BLaER1 treated with 17β-estradiol and CSF1 and Interleukin-3, amounts not matched to agents 10 nM and 100 nM (cell line): ENCODE measurements at regions not wholly inside any gene's neighbourhood (a gene's known extent, or its start where the extent isn't known, plus 50 kb on each side); places are given as distances from the start of the nearest gene placed in this dataset.
"Not testable (repeated sequence)": the region's sequence is repeated elsewhere in the genome, so short reads cannot be mapped to it uniquely, and the experiment has no call there.

Source experiments
- H3K27ac ChIP-seq, 11 experiments: shearing (Covaris generic); formaldehyde crosslinking; 2 replicates each; pipeline ENCODE4 v1.8.1; 2022
- H3K27me3 ChIP-seq, 11 experiments: shearing (Covaris generic); formaldehyde crosslinking; 2 replicates each; pipeline ENCODE4 v1.8.1; 2022
- H3K36me3 ChIP-seq, 11 experiments: shearing (Covaris generic); formaldehyde crosslinking; 2 replicates each; pipeline ENCODE4 v1.8.1; 2022
- H3K4me1 ChIP-seq, 10 experiments: shearing (Covaris generic); formaldehyde crosslinking; 2 replicates each; pipeline ENCODE4 v1.8.1; 2022
- H3K4me2 ChIP-seq, 11 experiments: shearing (Covaris generic); formaldehyde crosslinking; 2 replicates each; pipeline ENCODE4 v1.8.1; 2022
- H3K4me3 ChIP-seq, 10 experiments: shearing (Covaris generic); formaldehyde crosslinking; 2 replicates each; pipeline ENCODE4 v1.8.1; 2022
- H3K9ac ChIP-seq, 11 experiments: shearing (Covaris generic); formaldehyde crosslinking; 2 replicates each; pipeline ENCODE4 v1.8.1; 2022
- H3K9me3 ChIP-seq, 11 experiments: shearing (Covaris generic); formaldehyde crosslinking; replicated peaks in 1 of 11; 2 replicates each; pipeline ENCODE4 v1.8.1; 2022
- H4K20me1 ChIP-seq, 11 experiments: shearing (Covaris generic); formaldehyde crosslinking; 2 replicates each; pipeline ENCODE4 v1.8.1; 2022

DNA sequence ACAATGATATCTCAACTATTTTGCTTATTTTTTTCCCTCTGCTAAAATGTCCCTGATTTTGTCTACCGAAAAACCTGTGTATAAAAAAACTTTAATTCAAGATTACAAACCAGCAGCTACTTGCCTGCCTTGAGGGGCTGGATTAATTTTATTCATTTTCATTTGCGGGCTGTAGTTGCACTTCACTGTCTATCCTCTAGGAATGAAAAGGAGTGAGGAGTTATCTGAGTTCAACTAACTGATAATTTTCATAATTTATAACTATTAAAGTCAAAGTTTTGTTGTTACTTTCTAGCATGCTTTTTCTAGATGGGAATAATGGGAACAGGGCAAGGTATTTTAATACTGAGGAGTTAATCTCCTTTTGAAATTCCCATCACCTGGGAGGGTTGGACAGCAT, 50.3 kb upstream of the AGTPBP1 start:
- H3K36me3 ChIP-seq: not testable (repeated sequence)

DNA sequence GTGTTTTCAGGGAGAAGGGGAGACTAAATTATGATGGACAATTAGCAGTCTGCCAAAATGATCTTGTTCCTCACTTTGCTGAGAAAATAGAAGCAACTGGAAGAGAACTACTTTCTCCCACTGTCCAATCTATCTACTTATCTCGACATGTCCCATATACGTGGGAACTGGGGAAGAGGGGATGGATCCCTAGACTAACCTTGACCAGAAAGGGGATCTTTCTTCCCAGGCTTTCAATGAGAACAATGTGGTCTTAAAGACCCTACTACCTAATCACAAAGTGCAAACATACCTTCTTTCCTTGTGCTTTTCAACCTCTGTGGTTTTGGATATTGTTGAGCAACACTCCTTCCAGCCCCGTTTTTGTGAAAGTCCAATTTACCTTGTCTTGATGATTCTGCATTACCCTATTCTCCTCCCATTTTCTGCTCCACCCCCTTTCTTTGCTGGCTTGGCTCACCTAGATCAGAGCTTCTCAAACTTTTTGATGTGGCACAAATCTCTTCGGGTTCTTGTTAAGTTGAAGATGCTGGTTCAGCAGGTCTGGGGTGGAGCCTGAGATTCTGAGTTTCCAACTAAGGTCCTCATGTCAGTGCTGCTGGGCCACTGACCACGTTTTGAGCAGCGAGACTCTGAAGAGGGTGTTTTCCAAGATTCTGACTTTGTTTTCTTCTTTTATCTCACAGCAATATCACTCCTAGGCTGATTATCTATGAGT, 61.4 kb upstream of the AGTPBP1 start:
- not testable (repeated sequence) for H3K9me3 ChIP-seq, H3K36me3 ChIP-seq, H4K20me1 ChIP-seq, H3K9ac ChIP-seq, H3K4me2 ChIP-seq, H3K27me3 ChIP-seq, H3K27ac ChIP-seq, H3K4me3 ChIP-seq
- peaks cover 12 to 18% (median 17%) of the 10 kb centered on the region in 10 experiments for H3K4me1 ChIP-seq

More for the DNA sequence above, 50.3 kb upstream of the AGTPBP1 start:
- H3K27me3 ChIP-seq, H3K4me2 ChIP-seq, H4K20me1 ChIP-seq, H3K9ac ChIP-seq, H3K4me1 ChIP-seq, H3K27ac ChIP-seq, H3K4me3 ChIP-seq, H3K9me3 ChIP-seq: not testable (repeated sequence)

- H3K9me3 ChIP-seq, H3K27me3 ChIP-seq: not testable (repeated sequence)
- Histone ChIP-seq H3K36me3 (peaks cover 8 to 25% (median 21%) of the 10 kb centered on the region in 11 experiments; a peak in 18 of 22 replicates), H3K4me2 (peak overlapping the region; percentile 51 to 93 (median 72); a peak in 21 of 22 replicates), H4K20me1 (peaks cover 0 to 14% (median 0%) of the 10 kb centered on the region in 11 experiments; a peak in 4 of 22 replicates), H3K27ac (peak overlapping the region in 3 of 11 experiments; percentile 81 to 85 (median 83); a peak in 3 of 22 replicates), H3K4me1 (peaks cover 12 to 18% (median 17%) of the 10 kb centered on the region in 10 experiments), H3K4me3 (peak overlapping the region; percentile 81 to 95 (median 84)), H3K9ac (peak overlapping the region in 10 of 11 experiments; percentile 35 to 92 (median 84); a peak in 13 of 22 replicates)
These were observed 63.0 kb upstream of the AGTPBP1 start for GRCh38 chr9:85804847-85805133.

DNA sequence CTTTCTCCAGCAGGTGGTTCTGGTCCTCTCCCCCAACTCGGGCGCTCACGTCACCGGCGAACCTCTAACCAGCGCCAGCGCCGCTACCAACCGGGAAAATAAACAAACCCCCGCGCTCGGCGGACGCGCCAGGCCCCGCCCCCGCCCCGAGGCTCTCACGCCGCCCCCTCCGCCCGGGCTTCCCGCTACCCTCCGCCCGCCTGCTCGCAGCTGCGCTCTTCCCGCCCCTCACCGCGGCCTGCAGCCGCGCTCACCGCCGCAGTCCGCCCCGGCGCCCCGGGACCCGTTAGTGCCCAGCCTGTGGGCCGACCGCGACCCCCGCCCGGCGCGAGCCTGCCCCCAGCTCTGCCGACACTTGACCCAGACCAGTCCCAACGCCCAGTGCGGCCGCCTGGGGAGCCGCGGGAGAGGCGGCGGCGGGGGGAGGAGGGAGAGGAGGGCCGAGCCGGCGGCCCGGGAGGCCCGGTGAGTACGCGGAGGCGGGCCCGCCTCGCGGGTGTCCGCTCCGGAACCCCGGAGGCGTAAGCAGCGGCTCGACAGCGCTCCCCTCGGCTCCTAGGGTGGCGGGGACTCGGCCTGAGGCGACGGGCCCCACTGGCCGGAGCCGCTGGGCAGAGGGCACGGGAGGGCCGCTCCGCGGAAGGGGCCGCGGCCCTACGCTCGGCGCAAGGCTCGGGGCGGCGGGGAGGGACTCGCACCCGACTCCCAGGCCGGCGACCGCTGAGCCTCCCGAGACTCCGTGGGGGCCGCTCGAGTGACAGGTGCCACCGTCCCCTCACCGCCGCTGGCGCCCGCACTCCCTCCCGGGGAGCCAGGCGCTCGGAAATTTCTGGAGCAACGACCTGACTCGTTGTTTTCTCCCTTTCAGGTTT, 63.6 kb upstream of the AGTPBP1 start:
- Histone ChIP-seq H3K27ac (peak overlapping the region; percentile 74 to 85 (median 81)), H3K4me1 (peaks cover 12 to 18% (median 17%) of the 10 kb centered on the region in 10 experiments), H4K20me1 (peaks cover 0 to 14% (median 0%) of the 10 kb centered on the region in 11 experiments; a peak in 4 of 22 replicates), H3K4me2 (peak overlapping the region; percentile 80 to 93 (median 83)), H3K36me3 (peaks cover 8 to 28% (median 21%) of the 10 kb centered on the region in 11 experiments; a peak in 18 of 22 replicates), H3K9ac (peak overlapping the region; percentile 82 to 94 (median 86)), H3K4me3 (peak overlapping the region; percentile 81 to 95 (median 84))
- not testable (repeated sequence) for H3K9me3 ChIP-seq, H3K27me3 ChIP-seq

DNA sequence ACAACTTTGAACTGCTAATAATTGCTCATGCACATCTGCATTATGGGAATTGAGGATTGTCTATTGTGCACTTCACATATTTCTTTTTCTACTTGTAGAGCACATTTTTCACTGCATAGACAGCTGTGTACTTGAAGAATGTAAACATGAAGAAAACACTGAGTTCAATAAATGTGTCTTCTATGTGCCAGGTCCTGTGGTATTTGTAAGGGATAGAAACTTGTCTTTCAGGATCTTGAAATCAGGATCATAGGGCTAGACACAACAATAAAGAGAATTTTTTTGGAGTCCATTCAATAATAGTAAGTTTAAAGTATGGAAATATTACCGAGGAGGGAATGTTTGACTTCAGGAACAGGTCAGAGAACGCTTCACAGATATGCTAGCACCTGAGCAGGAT, 66.6 kb upstream of the AGTPBP1 start:
- not testable (repeated sequence) for H3K27ac ChIP-seq, H3K9me3 ChIP-seq, H3K4me3 ChIP-seq, H3K27me3 ChIP-seq, H3K4me2 ChIP-seq, H3K9ac ChIP-seq
- peaks cover 8 to 33% (median 22%) of the 10 kb centered on the region in 11 experiments; a peak in 18 of 22 replicates for H3K36me3 ChIP-seq
- peaks cover 0 to 14% (median 0%) of the 10 kb centered on the region in 11 experiments; a peak in 4 of 22 replicates for H4K20me1 ChIP-seq
- peaks cover 12 to 18% (median 17%) of the 10 kb centered on the region in 10 experiments for H3K4me1 ChIP-seq

DNA sequence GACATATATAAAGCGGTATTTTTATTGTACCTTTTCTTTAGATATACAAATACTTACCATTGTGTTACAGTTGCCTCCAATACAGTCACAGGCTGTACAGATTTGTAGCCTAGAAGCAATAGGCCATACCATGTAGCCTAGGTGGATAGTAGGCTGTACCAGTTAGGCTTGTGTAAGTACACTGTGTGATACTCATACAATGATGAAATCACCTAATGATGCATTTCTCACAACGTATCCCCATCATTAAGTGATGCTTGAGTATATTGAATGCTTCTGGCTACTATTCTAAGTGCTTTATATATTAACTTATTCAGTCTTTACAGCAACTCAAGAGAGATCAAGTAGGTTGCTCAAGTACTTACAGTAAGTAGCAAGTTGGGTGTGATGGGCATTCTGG, 71.6 kb upstream of the AGTPBP1 start:
- H4K20me1 ChIP-seq, H3K27ac ChIP-seq, H3K4me3 ChIP-seq, H3K27me3 ChIP-seq, H3K4me2 ChIP-seq, H3K9me3 ChIP-seq, H3K4me1 ChIP-seq, H3K9ac ChIP-seq: not testable (repeated sequence)
- peaks cover 4 to 26% (median 15%) of the 10 kb centered on the region in 11 experiments; a peak in 17 of 22 replicates for H3K36me3 ChIP-seq

GRCh38 chr9:85814800-85815199, 73.0 kb upstream of the AGTPBP1 start:
- not testable (repeated sequence) for H3K4me3 ChIP-seq, H3K9me3 ChIP-seq, H3K27me3 ChIP-seq, H4K20me1 ChIP-seq, H3K4me2 ChIP-seq, H3K27ac ChIP-seq, H3K9ac ChIP-seq, H3K4me1 ChIP-seq
- H3K36me3 ChIP-seq: peaks cover 0 to 12% (median 5%) of the 10 kb centered on the region in 11 experiments; a peak in 6 of 22 replicates

GRCh38 chr9:85818971-85819370, 77.2 kb upstream of the AGTPBP1 start:
- H3K9ac ChIP-seq, H4K20me1 ChIP-seq, H3K4me2 ChIP-seq, H3K4me3 ChIP-seq, H3K27me3 ChIP-seq, H3K27ac ChIP-seq, H3K4me1 ChIP-seq, H3K9me3 ChIP-seq: not testable (repeated sequence)
- H3K36me3 ChIP-seq: peaks cover 0 to 31% (median 11%) of the 10 kb centered on the region in 11 experiments; a peak in 16 of 22 replicates

DNA sequence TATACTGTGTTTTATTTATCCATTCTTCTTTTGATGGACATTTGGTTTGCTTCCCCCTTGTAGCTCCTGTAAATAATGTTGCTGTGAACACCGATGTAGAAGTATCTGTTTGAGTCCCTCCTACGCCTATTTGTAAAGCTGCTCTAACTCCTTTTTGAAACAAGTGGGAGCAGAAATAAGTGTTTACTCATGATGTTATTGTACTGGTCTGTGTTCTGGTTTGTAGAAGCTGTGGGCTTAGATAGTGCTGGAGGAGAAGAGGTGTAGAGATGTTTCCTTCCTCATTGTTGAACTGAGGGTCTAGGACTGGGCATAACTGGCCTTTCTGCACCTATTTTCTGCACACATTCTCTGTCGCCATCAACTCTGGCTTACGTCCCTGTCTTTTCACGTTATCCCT, 78.8 kb upstream of the AGTPBP1 start:
- not testable (repeated sequence) for H3K9me3 ChIP-seq, H3K27me3 ChIP-seq, H3K27ac ChIP-seq, H4K20me1 ChIP-seq, H3K9ac ChIP-seq, H3K4me3 ChIP-seq, H3K4me1 ChIP-seq, H3K4me2 ChIP-seq
- peaks cover 0 to 43% (median 21%) of the 10 kb centered on the region in 11 experiments; a peak in 16 of 22 replicates for H3K36me3 ChIP-seq

GRCh38 chr9:85824949-85825348, 83.2 kb upstream of the AGTPBP1 start:
- H3K4me2 ChIP-seq, H3K9ac ChIP-seq, H3K9me3 ChIP-seq, H3K4me1 ChIP-seq, H3K27me3 ChIP-seq, H4K20me1 ChIP-seq, H3K4me3 ChIP-seq, H3K27ac ChIP-seq: not testable (repeated sequence)
- peaks cover 0 to 38% (median 21%) of the 10 kb centered on the region in 11 experiments; a peak in 16 of 22 replicates for H3K36me3 ChIP-seq

DNA sequence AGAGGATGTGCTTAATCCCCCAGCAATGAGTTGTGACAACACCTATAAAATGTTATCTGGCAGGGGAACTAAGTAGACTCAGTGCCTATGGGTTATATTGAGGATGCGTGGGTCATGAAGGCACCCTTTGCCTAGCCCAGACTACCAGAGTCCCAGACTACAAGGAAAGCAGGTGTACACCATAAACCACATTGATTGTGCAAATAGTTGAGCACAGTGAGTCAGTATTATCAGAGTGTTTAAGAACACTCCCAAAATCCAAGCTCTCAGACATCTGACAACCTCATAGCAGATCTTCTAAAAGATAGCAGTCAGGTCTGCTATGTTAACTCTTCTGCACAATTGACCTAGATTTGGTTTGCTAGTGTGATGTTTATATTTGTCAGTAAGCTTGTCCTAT, 92.8 kb upstream of the AGTPBP1 start:
- peaks cover 4 to 31% (median 8%) of the 10 kb centered on the region in 11 experiments; a peak in 18 of 22 replicates for H3K36me3 ChIP-seq
- H3K27me3 ChIP-seq, H3K9me3 ChIP-seq, H3K27ac ChIP-seq, H3K4me2 ChIP-seq, H3K9ac ChIP-seq, H3K4me3 ChIP-seq, H4K20me1 ChIP-seq: not testable (repeated sequence)
- peaks cover 0 to 11% (median 0%) of the 10 kb centered on the region in 10 experiments; a peak in 4 of 20 replicates for H3K4me1 ChIP-seq

GRCh38 chr9:85843949-85844348, 97.0 kb upstream of the NAA35 start:
- H4K20me1 ChIP-seq, H3K27ac ChIP-seq, H3K4me3 ChIP-seq, H3K9ac ChIP-seq, H3K27me3 ChIP-seq, H3K9me3 ChIP-seq, H3K4me2 ChIP-seq, H3K4me1 ChIP-seq: not testable (repeated sequence)
- peaks cover 20 to 50% (median 36%) of the 10 kb centered on the region in 11 experiments for H3K36me3 ChIP-seq

DNA sequence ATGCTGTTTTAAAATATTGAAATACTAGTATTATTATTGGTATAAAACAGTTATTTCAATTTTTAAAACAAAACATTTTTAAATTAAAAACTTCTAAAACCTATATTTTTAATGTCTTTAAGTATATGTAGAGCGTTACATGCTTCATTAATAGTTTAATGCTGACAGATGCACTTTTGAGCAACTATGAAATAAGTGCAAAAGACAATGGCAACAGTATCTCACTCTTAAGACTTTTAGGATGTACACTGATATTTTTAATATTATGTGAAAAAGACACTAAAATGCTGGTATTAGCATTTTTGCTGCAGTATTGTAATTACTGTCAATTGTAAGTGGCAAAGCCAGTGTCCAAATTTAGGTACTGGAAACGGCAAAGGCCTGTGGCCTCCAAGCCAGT, 93.2 kb upstream of the NAA35 start:
- H3K9ac ChIP-seq, H4K20me1 ChIP-seq, H3K4me1 ChIP-seq, H3K4me2 ChIP-seq, H3K4me3 ChIP-seq, H3K27me3 ChIP-seq, H3K27ac ChIP-seq: not testable (repeated sequence)
- Histone ChIP-seq H3K9me3 (peaks cover 4 to 10% (median 8%) of the 10 kb centered on the region in 11 experiments; a peak in 19 of 22 replicates), H3K36me3 (peaks cover 18 to 37% (median 24%) of the 10 kb centered on the region in 11 experiments; a peak in 21 of 22 replicates)
